ENCODE measurements at regions not wholly inside any gene's neighbourhood (a gene's known extent, or its start where the extent isn't known, plus 50 kb on each side); places are given as distances from the start of the nearest gene placed in this dataset.

DNA sequence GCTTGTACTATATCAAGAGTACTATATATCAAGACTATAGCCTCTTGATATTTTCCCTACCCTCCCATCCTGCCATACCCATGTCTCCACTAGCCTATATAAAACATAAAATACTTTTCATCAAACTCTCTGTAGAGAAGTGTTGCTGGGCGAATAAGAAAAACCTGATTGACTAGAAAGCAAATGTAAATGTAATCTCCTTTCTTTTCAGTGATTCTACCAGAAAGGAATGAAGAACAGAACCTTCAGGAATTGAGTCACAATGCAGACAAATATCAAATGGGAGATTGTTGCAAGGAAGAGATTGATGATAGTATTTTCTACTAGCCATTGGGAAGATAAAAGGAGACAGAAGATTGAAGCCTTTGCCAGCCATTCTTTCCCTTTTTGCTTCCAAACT, 89.2 kb downstream of the KCNRG start:
- no peak for DNase-seq

DNA sequence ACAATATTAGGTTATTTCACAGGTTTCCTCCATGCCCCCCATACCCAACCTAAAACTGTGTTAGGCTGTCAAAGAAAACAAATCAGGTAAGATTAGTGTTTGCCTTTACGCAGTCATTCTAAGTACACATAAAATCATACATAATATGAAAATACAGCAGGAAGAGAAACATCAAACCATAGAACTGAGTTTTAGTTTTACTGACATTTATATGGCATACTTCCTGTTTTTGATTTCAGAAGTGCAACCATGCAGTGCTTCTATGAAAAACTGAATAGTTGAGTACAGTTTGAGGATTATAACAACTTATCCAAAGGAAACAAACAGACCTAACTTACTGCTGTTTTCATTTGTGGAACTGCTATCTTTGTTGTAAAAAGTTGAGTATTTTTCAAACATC, 91.3 kb downstream of the KCNRG start:
- peak in 2 of 3 donors; percentile 42 to 44 for DNase-seq

DNA sequence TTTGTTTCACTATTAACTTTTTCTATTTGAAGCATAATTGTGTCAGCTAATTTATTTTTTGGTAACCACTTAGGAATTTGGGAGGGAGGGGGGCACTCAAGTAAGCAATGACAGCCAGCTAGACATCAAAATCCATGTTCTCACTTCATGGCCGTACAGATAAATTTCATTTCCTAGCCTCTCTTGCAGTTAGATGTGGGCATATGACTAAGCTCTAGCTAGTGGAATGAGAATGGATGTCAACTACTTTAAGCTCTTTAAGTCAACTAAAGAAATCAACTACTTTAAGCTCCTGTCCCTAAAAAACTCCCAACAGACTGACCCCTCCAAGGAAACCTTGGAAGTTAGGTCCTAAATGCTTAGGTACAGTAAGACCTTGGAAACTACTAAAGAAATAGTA, 92.0 kb downstream of the KCNRG start:
- no peak for DNase-seq

DNA sequence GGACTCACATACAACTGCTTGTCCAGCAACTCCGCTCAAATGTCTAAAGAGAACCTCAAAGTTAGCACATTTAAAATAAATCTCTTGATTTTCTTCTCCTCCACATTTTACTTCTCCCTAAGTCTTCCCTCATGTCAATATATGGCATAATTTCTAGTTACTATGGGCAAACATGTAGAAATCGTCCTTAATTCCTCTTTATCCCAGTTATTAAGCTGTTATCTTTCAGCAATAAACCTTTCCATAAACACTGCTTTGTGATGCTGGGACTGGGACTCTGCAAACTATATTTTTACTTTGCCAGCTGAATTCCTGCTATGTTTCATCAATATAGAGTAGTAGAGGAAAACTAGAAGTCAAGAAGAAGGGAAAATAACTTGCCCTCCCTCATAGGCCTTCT, 99.7 kb downstream of the KCNRG start:
- DNase-seq: no peak

DNA sequence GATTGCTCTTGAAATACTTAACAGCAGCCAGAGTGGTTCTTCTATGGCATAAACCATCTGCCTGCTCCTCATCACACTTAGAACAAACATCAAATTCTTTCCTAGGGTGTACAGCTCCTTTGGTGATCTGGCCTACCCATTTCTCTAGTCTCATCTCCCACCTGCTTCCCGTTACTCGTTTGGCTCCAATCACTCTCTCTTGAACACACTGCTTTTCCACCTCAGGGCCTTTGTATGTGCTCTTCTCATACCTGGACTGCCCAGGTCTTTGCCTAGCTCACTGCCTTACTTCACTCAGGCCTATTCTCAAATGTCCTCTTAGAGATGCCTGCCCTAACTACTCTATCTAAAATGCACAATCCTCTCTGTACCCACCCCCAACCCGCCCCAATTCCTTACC, 100.5 kb downstream of the KCNRG start:
- no peak for DNase-seq

DNA sequence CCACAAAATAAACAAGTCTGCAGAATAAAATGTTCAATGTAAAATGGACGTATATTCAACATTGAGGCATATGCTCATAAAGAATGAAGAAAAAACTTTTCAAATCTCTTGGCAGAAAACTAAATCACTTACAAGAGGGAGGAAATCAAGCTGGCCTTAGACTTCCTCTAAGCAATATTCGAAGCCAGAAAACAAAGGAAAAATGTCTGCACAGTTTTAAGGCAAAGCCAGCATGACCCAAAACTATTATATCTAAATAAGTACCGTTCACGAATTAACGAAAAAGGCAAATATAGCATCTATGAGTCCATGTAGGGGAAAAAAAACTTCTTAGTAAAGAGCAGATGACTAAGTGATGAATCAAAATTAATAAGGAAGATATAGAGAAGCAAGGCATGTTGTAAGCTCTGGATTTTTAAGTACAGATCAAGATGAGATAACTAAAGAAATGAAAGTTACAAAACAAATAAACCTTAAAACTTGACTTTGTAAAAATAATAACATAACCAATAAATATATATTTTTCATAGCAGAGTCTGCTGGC, 101.3 kb downstream of the KCNRG start:
- DNase-seq: peak; percentile 30 to 87 (median 85)

DNA sequence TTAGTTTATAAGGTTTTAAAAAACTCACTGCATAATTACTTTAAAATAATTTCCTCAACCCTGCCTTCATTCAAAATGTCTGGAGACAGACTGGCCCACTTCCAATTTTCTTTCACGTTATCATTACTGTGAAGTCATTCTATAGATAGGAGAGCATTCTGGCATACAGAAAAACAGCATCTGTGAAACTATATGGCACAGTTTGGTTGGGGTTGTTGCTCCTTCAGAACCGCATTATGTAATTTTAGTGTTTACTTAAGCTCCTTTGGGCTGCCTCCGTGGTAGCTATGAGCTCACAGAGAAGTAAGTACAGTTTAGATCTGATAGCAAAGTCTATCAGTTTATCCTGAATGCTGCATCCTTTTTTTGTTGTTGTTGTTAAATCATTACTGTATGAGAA, 104.3 kb downstream of the KCNRG start:
- DNase-seq: no peak

DNA sequence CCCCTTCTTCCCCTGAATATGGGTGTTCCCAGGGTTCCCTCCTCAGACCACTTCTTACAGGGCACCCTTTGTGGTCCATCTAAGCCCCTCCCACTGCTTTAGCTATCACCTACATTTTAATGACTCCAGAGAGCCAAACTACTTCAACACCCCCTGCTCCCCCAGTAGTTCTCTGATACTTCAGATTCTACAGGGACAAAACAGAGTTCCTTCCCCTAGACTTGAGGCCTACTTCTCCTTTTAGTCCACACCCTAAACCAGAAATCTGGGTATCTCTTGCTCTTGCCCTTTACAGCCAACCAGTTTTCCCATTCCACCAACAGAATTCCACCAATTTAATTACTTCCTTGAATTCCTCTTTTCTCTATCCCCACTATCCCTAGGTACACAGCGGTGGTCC, 107.2 kb downstream of the KCNRG start:
- DNase-seq: peak; percentile 53 to 67 (median 60)

DNA sequence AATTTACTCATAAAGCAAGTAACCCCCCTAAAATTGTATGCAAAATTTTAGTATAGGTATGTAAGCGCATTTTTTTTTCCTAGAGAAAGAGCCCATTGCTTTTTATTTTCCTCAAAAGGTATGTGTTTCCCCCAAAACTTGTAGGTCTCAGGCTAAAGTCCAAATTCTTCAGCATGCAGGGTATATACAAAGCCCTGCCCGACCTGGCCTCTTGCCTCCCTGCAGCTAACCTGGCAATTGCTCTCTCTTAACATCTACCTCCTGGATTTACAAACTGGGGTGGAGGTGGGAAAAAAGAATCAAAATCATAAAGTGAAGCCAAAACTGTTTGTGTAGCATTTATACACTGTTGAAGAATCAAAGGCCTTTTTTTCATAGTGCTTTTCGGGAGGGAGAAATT, 107.8 kb downstream of the KCNRG start:
- DNase-seq: no peak

DNA sequence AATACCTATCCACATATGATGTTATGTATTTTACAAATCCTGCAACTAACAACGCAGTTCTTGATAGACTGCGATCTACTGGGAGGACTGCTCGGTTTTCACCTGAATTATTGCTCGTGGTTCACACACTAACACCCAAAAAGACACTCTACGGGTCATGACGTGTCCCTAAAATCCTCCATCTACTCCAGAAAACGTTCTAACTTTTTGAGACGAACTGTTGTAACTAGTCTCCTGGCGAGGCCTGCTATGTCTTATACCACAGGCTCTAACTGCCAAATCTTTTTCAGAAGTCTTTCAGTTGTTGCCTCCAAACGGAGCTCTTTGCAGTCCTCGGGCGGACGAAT, 108.2 kb downstream of the KCNRG start:
- DNase-seq: no peak

DNA sequence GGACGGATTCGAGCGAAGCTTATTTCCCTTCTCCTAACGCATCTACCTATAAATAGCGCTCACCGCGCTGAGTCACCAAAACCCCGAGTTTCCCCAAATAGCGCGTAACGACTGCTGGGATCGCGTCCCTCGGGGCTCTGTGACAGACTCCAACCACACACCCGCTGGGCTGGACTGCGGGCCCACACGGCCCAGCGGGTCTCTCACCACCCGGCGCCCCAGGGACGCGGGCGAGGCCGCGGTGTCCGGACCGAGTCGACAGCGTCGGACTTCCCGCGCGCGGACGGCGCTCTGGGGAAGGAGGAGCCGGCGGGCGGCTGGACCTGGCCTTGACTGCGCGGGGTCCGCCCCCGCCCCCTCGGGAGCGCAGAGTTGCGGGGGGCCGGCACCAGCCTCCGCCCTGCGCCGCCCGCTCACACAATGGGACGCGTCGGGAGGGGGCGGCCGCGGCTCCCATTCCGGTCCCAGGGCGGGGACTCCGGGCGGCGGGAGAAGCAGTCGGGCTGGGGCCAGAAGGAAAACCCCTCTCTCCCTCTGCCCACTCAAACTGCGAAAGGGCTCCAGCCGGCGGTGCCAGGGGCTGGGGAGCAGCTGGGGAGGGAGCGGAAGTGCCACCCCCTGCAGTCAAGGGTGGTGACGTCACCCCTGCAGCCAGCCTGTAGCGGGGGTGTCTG, 108.8 kb downstream of the KCNRG start:
- peak; percentile 98 to 99 (median 98) for DNase-seq

DNA sequence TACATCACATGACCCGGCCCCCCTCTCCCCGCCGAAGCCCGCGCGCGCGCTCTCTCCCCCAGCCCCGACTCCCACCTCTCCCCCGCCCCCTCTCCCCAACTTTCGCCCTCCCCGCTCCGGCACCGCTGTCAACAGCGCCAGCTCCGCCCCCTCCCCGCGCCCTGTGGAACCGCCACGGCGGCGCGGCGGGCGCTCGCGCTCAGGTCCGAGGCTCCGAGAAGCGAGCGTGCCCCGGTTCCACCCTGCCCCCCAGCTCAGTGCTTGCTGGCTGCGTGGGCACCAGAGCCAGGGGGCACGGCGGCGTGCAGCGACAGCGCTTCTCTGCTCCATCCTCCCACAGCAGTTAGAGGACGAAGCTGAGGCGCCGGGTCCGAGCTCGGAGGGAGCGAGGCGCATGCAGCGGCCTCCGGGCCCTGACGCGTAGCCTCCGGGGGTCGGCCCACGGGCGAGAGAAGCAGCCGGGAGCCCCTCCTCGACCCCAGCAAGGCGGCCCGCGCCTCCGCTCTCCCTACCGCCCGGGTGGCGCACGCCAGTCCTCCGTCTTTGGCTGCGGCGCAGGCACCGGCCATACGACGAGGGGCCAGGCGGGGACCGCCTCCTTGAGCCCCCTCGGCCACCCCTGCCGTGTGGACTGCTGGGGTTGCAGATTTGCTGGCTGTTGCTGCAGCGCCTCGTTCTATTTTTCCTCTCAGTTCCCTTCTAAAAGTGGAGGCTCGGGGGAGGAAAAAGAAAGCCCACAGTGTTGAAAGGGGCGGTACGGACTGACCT, 109.5 kb downstream of the KCNRG start:
- peak; percentile 67 to 76 (median 75) for DNase-seq

DNA sequence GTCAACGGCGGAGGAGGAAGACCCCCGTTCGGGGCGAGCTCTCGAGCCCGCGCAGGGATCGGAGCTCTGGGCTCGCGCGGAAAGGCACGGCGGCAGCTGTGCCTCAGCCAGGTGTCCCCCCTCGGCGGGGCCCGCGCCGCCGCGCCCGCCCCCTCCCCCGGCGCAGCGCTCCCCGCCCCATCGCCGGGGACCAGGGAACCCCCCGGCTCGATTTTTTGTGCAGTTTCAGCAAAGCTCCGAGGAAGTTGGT, 110.0 kb downstream of the KCNRG start:
- DNase-seq: no peak

DNA sequence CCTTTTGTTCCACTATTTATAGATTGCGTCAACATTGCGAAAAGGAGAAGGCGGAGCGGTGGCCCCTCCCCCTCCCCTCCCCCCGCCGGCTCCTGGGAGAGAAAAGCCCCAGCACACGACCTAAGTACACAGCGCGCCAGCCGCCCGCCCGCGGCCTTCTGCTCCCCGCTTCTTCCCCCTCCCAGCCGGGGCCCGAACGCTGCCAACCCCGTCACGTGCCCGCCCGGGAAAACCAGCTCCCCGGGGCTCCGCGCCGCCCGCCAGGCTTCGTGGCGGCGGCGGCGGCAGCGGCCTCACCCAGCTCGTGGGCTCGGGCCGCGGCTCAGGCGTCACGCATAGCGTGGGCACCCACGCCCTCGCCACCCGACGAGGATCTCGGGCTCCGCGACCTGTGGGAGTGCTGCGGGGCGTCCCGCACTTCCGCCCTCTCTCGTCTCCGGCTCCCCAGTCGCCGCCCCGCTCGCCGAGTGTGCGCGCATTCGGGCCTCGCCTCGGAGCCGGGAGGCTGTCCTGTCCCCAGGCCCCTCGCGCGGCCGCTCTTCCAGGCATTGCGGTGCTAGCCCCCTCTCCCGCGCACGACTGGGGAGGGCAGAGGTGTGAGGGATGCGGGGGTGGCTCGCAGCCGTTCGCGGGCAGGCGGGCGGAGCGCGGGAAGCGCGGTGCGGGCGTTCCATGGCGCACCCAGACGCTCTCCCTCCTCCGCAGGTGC, 110.5 kb downstream of the KCNRG start:
- DNase-seq: peak; percentile 97 to 99 (median 99)

DNA sequence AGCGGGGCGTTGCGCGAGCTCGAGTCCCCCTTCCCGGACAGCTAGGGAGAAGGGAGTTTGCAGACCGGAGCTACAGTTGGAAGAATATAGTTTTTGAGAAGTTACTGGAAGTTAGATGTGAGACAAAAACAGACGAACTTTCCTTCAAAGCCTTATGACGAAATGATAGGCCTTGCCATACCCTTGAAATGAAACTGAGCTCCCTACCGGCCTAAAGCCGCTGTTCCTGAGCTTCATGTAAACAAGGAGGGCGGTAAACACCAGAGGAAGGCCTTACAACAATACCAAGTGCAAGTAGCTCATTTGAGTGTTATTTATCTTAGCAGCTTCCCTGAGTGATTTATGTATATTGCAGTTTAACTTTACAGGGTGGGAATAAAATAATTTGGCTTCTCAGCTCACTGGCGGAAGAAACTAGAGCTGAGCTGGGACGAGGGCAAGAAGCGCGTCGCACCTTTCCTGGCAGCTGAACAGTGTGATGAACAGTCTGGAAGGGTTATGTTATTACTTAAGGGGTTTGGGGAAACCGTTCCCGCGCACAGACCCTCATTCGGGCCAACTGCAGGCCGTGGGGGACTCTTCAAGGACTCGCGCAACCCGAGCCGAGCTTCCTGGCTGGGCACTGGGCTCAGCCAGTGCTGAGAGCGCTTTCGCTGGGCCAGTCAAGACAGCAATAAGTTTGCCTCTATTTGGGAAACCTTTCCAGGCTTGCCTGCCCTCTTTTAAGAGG, 111.2 kb downstream of the KCNRG start:
- peak; percentile 56 to 71 (median 63) for DNase-seq

DNA sequence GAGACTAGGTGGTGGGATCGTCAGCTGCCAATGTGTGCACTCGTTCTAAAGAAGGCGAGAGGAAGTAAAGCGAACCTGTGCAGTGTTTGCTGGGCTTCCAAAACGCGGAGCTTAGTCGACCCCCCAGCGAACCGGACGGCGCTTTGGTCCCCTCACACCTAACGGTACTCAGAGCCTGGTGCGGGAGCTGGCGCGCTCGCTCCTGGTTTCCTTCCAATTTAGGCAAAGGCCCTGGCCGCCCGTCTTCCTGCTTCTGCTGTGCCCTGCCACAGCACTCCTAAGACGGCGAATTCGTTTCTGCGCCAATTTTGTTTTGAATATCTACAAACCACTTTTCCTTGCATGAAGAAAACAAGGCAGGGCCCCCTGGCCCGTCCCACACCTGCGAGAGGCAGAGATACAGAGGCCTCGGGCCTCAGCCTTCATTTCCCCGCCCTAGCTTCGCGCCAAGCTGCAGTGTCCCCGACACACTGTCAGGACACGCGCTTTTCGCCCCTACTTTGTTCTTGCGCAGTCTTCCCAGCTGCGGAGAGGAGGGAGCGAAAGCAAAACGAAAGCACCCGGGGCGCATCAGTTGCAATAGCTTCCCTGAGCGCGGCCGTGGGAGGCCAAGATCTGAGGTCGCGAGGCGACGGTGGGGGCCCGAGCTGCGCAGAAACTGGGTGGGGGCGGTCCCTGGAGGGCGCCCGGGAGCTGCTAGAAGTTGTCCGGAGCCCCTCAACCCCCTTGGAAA, 111.9 kb downstream of the KCNRG start:
- peak; percentile 77 to 89 (median 83) for DNase-seq

DNA sequence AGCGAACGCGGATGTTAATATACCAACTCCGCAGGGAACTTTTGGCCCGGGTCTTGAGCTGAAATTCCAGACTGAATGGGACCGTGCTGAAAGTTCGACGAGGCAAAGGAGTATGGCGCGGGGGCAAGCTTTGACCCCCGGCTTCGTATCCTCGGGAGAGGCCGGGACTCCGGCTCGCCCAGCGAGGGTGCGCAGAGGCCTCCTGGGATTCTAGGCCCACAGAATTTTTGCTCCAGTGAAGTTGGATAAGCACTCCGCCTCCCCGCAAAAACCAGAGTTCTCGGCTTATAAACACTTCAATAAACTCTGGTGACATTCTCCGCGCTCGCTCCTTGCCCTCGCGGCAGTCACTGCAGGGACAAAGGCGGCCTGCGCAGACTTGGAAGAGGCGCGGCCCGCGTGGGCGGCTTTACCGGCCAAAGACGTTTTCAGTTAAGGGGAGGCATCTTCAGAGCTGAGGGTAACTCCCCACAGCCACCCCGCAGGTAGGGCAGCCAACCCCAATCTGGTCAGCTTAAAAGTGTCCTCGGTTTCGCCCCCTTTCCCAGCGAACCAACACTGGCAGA, 112.6 kb downstream of the KCNRG start:
- DNase-seq: no peak

DNA sequence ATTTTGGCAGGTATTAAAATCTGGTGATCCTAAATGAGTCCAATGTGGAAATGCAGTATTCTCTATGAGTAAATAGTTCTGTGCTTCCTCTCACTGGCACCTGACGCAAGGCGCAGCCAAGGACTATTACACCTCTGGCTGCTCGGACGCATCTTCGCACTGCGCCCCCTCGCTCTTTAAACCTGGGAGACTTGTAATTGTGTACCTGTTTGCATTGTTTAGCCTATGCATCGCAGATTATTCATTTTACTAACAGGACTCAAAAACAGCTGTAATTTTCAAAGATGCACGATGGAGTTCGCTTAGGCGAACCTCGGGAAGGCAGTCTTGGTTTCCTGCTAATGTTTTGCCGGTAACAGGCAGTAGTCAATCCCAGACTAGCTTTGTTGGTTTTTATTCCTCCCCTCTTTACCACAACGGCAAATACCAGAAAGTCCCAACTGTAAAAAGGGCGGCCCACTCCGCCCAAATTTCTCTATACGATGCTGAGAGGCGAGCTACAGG, 113.2 kb downstream of the KCNRG start:
- DNase-seq: no peak

DNA sequence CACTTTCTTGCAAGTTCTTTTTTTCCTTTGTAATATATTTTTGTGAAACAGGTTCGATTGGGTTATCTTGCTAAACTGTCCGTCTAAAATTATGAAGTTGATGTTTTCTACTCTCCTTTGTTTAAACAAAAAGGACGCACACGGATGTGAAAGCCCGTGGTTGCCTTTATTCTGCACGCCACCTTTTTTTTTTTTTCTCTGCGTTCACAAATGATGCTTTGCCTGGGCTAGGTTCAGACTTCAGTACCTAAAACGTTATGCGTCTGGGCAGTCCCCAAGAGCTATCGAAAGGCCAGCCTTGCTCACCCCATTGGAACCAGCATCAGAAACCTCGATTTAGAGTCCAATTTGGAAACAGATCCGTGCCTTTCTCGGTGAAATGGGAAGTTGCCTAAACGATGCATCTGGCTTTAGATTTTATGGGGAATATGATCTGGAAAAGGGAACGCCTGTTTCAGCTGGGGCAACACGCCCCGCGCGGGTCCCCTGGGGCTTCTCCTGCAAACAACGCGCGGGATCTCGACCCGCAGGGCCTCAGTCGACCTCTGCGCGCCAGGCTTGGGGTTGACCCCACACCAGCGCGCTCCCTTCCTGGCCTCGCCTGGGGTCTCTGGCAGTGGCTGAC, 113.9 kb downstream of the KCNRG start:
- DNase-seq: no peak

DNA sequence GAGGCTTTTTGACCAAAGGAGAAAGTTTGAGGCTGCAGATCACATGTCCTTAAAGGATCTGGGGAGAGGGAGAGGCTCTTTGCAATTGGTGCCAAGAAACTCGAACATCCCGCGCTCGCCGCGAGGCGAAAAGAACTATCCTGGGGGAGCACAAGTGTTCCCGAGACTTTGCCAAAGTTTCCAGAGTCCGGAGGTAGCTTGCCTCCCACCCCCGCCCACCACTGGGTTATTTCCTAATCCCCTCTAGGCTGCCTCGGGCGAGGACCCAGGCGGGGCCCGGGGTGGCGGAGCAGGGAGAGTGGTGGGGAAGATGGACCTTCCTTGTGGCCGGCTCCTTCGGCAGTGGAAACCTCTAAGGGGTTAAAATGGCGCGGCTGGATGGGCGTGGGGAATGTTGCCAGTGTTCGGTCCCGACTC, 114.5 kb downstream of the KCNRG start:
- DNase-seq: peak in 1 of 3 donors; percentile 19

DNA sequence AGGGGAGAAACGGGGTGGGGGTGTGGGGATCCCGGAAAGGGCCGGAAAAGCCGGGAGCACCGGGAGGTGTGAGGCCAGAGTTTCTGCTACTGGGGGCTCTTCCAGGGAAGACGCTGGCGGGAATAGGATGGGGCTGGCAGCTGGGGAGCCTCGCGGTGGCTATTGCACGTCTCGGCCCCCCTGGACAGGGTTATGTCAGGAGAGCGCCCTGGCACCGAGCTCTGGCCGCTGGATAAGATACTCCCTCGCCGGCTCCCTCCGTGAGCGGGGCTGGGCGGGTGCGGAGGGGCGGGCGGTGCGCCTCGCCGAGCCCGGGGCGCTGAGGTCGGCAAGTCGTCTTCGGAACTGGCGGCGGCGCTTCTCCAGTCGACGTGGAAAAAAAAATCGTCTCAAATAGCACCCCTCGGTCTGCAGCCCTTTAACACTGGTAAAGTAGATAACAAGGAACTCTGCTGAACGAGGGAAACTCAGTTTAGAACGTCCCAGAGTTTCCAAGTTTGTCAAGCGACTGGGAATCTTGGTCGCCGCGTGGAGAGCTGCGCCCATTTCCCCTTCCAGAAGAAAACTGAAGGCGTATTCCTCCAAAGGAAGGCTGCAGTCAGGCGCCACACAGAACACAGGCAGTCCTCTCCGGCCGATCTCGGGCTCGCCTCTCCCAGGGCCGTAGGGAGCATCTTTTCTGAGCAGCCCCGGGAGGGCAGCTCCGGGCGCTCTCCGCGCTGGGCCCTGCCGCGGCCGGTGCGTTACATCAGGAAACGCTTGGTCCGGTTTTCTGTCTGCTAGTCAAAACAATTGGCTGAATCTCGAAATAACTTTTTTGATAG, 115.1 kb downstream of the KCNRG start:
- DNase-seq: peak; percentile 69 to 82 (median 74)
